Activated CD4-positive, alpha-beta memory T cell treated with anti-CD3 and anti-CD28 coated beads, Interleukin-2, amount 10 ng/mL, durations not matched to agents 7 days and 5 days (primary cell): ENCODE measurements at regions not wholly inside any gene's neighbourhood (a gene's known extent, or its start where the extent isn't known, plus 50 kb on each side); places are given as distances from the start of the nearest gene placed in this dataset.
"Not testable (repeated sequence)": the region's sequence is repeated elsewhere in the genome, so short reads cannot be mapped to it uniquely, and the experiment has no call there.

Source experiments
- CTCF ChIA-PET: fragments of 350-600 bp; sonication (Branson Sonifier 250); formaldehyde crosslinking; loops from one replicate; lab custom pipeline; 2021; ENCODE audit warnings: antibody characterized with exemption, inconsistent platforms; lab: Charles Lee
- POLR2A ChIA-PET: fragments of 350-600 bp; sonication (Branson Sonifier 250); formaldehyde crosslinking; loops from one replicate; lab custom pipeline; 2021; ENCODE audit warnings: antibody characterized with exemption; lab: Charles Lee
- DNase-seq: peaks from one replicate; pipeline ENCODE4 v3.0.0-alpha.2; 2020
- H3K27ac Mint-ChIP-seq: one replicate; pipeline ENCODE4 v1.8.0; 2021; ENCODE audit warnings: mild to moderate bottlenecking, mixed read lengths
- H3K27me3 Mint-ChIP-seq: one replicate; pipeline ENCODE4 v1.8.0; 2021; ENCODE audit warnings: mixed read lengths
- H3K36me3 Mint-ChIP-seq: one replicate; pipeline ENCODE4 v1.8.0; 2021; ENCODE audit warnings: low read depth, mixed read lengths
- H3K4me1 Mint-ChIP-seq: one replicate; pipeline ENCODE4 v1.8.0; 2021; ENCODE audit warnings: mixed read lengths
- H3K4me3 Mint-ChIP-seq: one replicate; pipeline ENCODE4 v1.8.0; 2021; ENCODE audit warnings: mild to moderate bottlenecking, mixed read lengths
- H3K9me3 Mint-ChIP-seq: one replicate; pipeline ENCODE4 v1.8.0; 2021; ENCODE audit warnings: mixed read lengths

DNA sequence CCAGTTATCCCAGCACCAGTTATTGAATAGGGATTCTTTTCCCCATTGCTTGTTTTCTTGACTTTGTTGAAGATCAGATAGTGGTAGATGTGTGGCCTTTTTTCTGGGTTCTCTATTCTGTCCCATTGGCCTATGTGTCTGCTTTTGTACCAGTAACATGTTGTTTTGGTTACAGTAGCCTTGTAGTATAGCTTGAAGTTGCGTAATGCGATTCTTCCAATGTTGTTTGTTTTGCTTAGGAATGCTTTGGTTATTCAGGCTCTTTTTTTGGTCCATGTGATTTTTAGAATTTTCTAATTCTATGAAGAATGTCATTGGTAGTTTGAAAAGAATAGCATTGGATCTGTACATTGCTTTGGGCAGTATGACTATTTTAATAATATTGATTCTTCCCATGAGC lies 94.3 kb upstream of the CHMP2B start:
- no peak for DNase-seq
- Mint-ChIP-seq H3K36me3 (no peaks in the 10 kb centered on the region), H3K27me3 (peaks cover 1% of the 10 kb centered on the region), H3K4me3 (no peak overlapping the region), H3K9me3 (no peaks in the 10 kb centered on the region), H3K27ac (no peak overlapping the region), H3K4me1 (no peaks in the 10 kb centered on the region)
- CTCF ChIA-PET, result no interaction called here
- POLR2A ChIA-PET, result no interaction called here

- Mint-ChIP-seq H3K9me3 (no peaks in the 10 kb centered on the region), H3K4me3 (no peak overlapping the region), H3K36me3 (no peaks in the 10 kb centered on the region), H3K4me1 (no peaks in the 10 kb centered on the region), H3K27me3 (no peaks in the 10 kb centered on the region), H3K27ac (no peak overlapping the region)
- POLR2A ChIA-PET, result no interaction called here
- CTCF ChIA-PET, result no interaction called here
- no peak for DNase-seq
Measured at GRCh38 chr3:87128006-87128405, 99.1 kb upstream of the CHMP2B start.

DNA sequence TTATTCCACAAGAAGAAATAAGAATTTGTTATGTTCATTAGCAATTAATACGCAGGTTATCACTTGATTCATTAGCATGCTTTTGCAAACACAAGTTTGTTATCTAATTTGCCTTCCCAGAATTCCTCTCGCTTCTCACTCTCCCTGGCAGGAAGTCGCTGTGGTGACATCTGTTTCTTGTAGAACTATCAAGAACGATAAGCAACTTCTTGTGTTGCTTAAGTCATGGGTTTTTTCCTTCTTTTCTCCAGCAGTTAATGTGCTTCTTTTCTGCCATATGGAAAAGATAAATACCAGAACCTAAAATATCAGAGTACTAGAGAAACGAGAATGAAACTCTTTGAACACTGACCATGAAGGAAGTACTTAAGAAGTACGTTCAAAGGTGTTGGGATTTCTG lies 99.8 kb upstream of the CHMP2B start:
- no peaks in the 10 kb centered on the region for H3K9me3 Mint-ChIP-seq
- no peak overlapping the region for H3K4me3 Mint-ChIP-seq
- H3K27me3 Mint-ChIP-seq, result no peaks in the 10 kb centered on the region
- POLR2A ChIA-PET, result no interaction called here
- CTCF ChIA-PET, result no interaction called here
- no peaks in the 10 kb centered on the region for H3K4me1 Mint-ChIP-seq
- no peak overlapping the region for H3K27ac Mint-ChIP-seq
- DNase-seq, result no peak
- no peaks in the 10 kb centered on the region for H3K36me3 Mint-ChIP-seq

- no peak overlapping the region for H3K4me3 Mint-ChIP-seq
- no peaks in the 10 kb centered on the region for H3K27me3 Mint-ChIP-seq
- no peaks in the 10 kb centered on the region for H3K4me1 Mint-ChIP-seq
- no peak overlapping the region for H3K27ac Mint-ChIP-seq
- H3K9me3 Mint-ChIP-seq, result no peaks in the 10 kb centered on the region
- ChIA-PET POLR2A (no interaction called here), CTCF (no interaction called here)
- DNase-seq, result no peak
- no peaks in the 10 kb centered on the region for H3K36me3 Mint-ChIP-seq
Measured at GRCh38 chr3:87126321-87126720, 100.8 kb upstream of the CHMP2B start.

DNA sequence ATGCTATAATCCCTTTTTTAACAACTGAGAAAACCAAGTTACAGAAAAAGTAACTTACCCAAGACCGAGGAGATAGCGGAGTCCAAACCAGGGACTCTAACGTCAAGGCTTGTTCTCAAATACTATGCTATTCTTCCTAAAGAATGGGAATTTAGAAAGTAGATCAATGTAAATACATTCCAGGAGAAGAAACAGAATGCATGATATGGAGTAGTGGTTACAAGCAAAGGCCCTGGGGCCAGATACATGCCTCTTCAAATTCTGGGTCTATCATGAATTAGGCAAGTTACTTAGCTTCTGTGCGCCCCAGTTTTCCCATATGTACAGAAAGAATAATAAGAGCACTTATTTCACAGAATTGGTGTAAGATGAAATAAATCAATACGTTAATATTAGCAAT lies 102.0 kb upstream of the CHMP2B start:
- Mint-ChIP-seq H3K9me3 (no peaks in the 10 kb centered on the region), H3K27ac (no peak overlapping the region), H3K4me3 (no peak overlapping the region), H3K27me3 (no peaks in the 10 kb centered on the region), H3K36me3 (no peaks in the 10 kb centered on the region), H3K4me1 (no peaks in the 10 kb centered on the region)
- ChIA-PET POLR2A (no interaction called here), CTCF (no interaction called here)
- DNase-seq, result no peak

- Mint-ChIP-seq H3K9me3 (no peaks in the 10 kb centered on the region), H3K4me1 (no peaks in the 10 kb centered on the region), H3K27ac (no peak overlapping the region), H3K36me3 (no peaks in the 10 kb centered on the region), H3K4me3 (no peak overlapping the region), H3K27me3 (no peaks in the 10 kb centered on the region)
- POLR2A ChIA-PET, result no interaction called here
- CTCF ChIA-PET, result no interaction called here
- no peak for DNase-seq
Measured at GRCh38 chr3:87122766-87123165, 104.3 kb upstream of the CHMP2B start.

- no peaks in the 10 kb centered on the region for H3K9me3 Mint-ChIP-seq
Measured at GRCh38 chr3:87121856-87122255, 105.3 kb upstream of the CHMP2B start.

DNA sequence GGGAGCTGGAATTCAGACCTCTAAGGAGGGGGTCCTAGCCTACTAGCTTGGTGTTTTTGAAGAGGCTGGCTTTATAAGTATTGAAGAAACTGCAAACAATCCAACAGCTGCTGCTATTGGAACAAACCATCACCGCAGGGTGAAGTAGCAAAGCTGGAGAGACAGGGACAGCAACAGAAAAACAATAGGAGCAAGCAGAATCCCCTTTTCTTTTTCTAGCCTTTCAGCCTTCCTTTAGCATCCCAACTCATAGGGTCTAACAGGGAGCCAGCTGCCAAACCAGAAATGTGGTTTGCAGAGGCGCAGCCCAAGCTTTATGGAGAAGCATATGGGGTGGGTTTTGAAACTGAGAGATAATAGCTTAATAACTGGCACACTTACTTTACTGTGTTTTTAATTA lies 106.2 kb upstream of the CHMP2B start:
- no peak overlapping the region for H3K27ac Mint-ChIP-seq
- POLR2A ChIA-PET, result no interaction called here
- no peak overlapping the region for H3K4me3 Mint-ChIP-seq
- DNase-seq, result no peak
- no peaks in the 10 kb centered on the region for H3K36me3 Mint-ChIP-seq
- H3K27me3 Mint-ChIP-seq, result peaks cover 2% of the 10 kb centered on the region
- no peaks in the 10 kb centered on the region for H3K4me1 Mint-ChIP-seq
- CTCF ChIA-PET, result no interaction called here
- no peaks in the 10 kb centered on the region for H3K9me3 Mint-ChIP-seq

More at GRCh38 chr3:87121856-87122255, 105.3 kb upstream of the CHMP2B start:
- ChIA-PET CTCF (no interaction called here), POLR2A (no interaction called here)
- Mint-ChIP-seq H3K36me3 (no peaks in the 10 kb centered on the region), H3K4me1 (no peaks in the 10 kb centered on the region), H3K27me3 (no peaks in the 10 kb centered on the region), H3K4me3 (no peak overlapping the region), H3K27ac (no peak overlapping the region)
- DNase-seq, result no peak

DNA sequence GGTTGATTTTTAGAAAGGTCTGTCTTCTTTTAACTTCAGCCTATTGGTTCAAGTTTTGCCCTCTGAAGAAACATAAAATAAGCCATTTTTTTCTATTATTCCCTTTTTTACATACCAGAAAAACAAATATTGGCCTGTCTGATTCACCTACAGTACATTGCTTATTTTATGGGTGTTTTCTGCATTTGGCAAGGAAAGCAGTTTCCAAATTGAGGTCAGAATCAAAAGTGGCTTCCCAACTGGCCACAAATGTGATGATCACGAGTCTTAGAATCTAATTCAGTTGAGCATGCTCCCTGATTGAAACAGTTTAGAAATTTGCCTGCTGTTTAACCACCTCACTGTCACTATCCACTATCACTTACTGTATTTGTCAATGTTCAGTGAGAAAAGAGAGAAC lies 106.9 kb upstream of the CHMP2B start:
- CTCF ChIA-PET, result no interaction called here

GRCh38 chr3:87109465-87109864 lies 117.6 kb upstream of the CHMP2B start:
- no peak for DNase-seq
- Mint-ChIP-seq H3K27me3 (no peaks in the 10 kb centered on the region), H3K36me3 (no peaks in the 10 kb centered on the region), H3K27ac (no peak overlapping the region), H3K9me3 (peaks cover 3% of the 10 kb centered on the region), H3K4me3 (no peak overlapping the region), H3K4me1 (no peaks in the 10 kb centered on the region)
- POLR2A ChIA-PET, result no interaction called here
- CTCF ChIA-PET, result no interaction called here

More for the DNA sequence above, 106.9 kb upstream of the CHMP2B start:
- no peak overlapping the region for H3K4me3 Mint-ChIP-seq
- POLR2A ChIA-PET, result no interaction called here
- no peaks in the 10 kb centered on the region for H3K4me1 Mint-ChIP-seq
- H3K36me3 Mint-ChIP-seq, result no peaks in the 10 kb centered on the region
- no peak for DNase-seq
- no peaks in the 10 kb centered on the region for H3K9me3 Mint-ChIP-seq
- no peak overlapping the region for H3K27ac Mint-ChIP-seq
- peaks cover 2% of the 10 kb centered on the region for H3K27me3 Mint-ChIP-seq

GRCh38 chr3:87101861-87102625 lies 111.1 kb upstream of the VGLL3 start:
- Mint-ChIP-seq H3K4me3 (no peak overlapping the region), H3K9me3 (peaks cover 6% of the 10 kb centered on the region), H3K4me1 (no peaks in the 10 kb centered on the region), H3K27ac (no peak overlapping the region), H3K27me3 (no peaks in the 10 kb centered on the region), H3K36me3 (no peaks in the 10 kb centered on the region)
- POLR2A ChIA-PET, result no interaction called here
- no peak for DNase-seq
- CTCF ChIA-PET, result no interaction called here

GRCh38 chr3:87097733-87098132 lies 106.8 kb upstream of the VGLL3 start:
- H3K36me3 Mint-ChIP-seq, H3K4me3 Mint-ChIP-seq, H3K9me3 Mint-ChIP-seq, H3K27me3 Mint-ChIP-seq, POLR2A ChIA-PET, DNase-seq, CTCF ChIA-PET, H3K4me1 Mint-ChIP-seq, H3K27ac Mint-ChIP-seq: not testable (repeated sequence)

GRCh38 chr3:87090631-87091030 lies 99.7 kb upstream of the VGLL3 start:
- DNase-seq, result no peak
- Mint-ChIP-seq H3K4me3 (no peak overlapping the region), H3K9me3 (no peaks in the 10 kb centered on the region), H3K4me1 (peaks cover 8% of the 10 kb centered on the region), H3K27me3 (peaks cover 5% of the 10 kb centered on the region), H3K27ac (no peak overlapping the region), H3K36me3 (no peaks in the 10 kb centered on the region)
- CTCF ChIA-PET, result no interaction called here
- POLR2A ChIA-PET, result no interaction called here
